NCI-H1694 treated with DMSO at 0.1 percent for 48 hours (cell line): ENCODE measurements at regions not wholly inside any gene's neighbourhood (a gene's known extent, or its start where the extent isn't known, plus 50 kb on each side); places are given as distances from the start of the nearest gene placed in this dataset.

Source experiments
- DNase-seq: peaks from one replicate; lab custom pipeline; 2025; lab: John Stamatoyannopoulos, UW

DNA sequence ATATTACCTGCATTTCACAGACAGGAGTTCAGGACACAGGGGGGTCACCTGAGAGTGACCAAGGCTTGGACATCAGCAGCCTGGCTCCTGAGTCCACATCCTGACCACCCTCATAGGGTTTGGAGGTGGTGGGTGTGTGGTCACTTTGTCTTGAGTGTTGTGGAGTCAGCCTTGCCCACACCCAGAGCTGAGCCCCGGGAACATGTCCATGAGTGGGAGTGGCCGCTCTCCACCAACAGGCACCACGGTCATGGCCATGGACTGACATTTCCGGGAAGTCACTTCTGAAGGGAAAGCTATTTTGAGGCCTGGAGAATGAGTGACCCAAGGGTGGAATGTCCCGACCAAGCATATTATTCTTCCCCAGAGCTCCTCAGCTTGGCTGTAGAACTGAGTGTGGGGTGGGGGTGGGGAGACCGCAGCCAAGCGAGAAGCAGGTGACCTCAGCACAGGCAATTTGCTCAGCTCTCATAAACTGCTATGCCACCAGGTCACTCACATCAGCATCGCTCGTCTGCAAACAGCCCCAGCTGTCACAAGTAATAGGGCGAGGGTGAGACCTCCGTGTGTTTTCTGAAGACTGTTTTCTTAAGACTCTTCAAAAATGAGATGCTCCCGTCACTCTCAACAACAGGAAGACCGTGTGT lies 348.6 kb upstream of the CDH4 start:
- DNase-seq: no peak

DNA sequence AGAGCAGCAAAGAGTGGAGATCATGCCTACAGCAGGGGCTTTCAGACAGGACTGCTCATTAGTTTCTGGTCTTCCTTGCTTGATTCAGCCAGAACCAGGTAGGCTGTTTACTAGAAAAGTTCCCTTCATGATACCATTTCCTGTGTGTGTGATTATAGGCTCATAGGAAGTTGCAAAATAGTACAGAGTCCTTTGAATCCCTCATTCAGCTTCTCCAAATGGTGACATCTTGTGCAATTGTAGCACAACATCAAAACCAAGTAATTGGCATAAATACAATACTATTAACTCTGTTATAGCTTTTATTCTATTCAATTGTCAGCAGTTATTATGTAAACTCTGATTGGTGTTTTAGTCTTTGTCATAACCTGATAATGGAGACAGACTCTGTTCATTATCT lies 347.3 kb upstream of the CDH4 start:
- DNase-seq: no peak

DNA sequence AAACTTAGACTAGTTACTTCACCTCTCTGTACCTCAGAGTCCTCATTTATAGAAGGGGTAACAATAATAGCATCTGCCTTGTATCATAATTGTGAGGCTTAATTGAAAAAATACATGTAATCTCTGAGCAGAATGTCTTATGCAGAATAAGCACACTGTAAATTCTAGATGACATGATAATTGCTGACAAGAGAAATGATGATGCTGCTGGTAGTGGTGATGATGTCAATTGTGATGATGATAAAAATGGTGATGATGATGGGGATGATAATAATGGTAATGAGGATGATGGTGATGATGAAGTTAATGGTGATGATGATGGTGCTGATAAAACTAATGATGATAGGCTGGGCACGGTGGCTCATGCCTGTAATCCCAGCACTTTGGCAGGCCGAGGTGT lies 346.1 kb upstream of the CDH4 start:
- no peak for DNase-seq

DNA sequence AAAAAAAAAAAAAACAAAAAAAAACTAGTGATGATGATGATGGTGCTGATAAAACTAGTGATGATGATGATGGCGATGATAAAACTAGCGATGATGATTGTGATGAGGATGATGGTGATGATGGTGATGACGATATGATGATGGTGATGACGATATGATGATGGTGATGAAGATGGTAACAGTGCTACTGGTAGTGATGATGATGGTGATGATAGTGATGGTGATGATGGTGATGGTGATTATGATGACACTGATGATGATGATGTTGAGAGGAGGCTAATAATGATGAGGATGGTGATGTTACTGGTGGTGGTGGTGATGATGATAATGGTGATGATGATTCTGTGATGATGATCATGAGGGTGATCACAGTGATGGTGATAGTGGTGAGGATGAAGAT lies 345.5 kb upstream of the CDH4 start:
- no peak for DNase-seq

DNA sequence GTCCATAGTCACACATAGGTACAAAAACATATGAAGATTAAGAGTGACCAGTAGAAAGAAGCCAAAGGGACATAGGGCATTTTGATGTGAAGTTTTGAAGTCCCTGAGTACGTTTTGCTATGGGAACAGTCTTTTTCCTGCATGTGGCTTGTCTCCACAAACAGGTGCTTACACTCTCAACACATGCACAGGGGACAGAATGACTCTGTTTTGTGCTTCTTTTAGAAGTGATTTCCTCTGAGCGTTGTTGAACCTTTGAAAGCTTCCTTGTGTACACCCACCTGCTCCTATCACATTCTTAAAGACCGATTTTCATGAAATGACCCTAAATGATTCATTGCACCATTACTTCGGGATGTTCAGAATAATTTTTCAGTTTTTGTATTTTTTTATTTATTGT lies 338.8 kb upstream of the CDH4 start:
- no peak for DNase-seq

DNA sequence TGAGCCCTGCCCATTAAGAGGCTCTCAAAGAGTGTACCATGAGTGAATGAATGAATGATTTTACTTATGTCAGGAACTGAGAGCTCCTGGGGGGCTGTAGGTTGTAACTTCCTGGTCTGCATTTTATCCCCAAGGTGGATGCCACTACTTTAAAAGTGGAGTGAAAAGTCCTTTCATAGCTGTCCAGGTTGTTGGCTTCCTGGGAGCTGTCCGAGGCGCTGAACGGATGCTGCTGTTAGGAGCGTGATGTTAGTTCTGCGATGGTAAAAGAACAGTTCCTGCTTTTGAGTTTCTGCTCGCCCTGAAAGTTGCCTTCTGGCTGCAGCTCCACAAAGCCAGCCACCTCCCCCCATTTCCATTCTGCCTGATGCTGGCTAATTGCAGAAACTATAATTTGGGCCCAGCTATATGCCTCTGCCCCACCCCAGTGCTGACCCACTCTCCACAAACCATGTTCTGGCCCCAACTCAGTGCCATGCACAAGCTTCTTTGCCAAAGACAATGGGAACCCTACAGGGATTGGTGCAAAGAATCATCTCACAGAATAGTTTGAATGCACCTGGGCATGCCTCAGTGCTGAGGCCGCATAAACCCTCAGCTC lies 330.9 kb upstream of the CDH4 start:
- DNase-seq: no peak

DNA sequence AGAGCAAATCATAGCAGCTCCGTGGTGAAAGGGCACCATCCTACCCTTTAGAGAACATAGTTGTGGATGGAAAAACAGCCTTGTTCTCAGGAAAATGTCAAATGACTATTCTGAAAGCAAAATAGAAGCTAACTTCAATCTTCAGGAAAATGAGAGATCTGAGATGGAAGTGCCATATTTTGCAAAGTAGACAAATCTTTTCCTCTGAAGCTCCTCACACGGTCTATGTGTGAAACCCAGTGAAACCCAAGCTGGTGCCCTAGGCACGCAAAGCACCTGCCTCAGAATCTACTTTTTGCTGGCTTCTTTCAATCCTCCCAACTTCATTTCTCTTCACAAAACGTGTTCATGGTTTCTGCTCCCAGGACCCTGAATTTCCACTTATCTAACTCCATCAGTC lies 325.2 kb upstream of the CDH4 start:
- no peak for DNase-seq

DNA sequence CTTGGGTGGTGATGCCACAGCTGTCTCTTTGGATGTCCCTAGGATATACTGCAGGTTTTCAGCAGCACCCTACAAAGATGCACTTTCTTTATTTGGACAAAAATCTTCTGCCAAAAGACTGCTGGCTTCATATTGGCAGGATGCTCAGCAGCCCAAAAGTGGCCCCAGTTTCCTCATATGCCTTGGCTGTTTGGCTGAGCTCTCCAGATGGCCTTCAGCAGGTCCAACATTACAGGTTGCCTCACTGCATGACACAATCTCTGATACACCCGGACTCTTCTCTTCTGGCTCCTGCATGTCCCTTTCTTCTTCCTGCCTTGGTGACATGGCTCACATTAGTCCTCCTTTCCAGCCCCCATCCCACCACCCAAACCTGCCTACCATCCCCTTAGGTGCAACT lies 323.7 kb upstream of the CDH4 start:
- no peak for DNase-seq

DNA sequence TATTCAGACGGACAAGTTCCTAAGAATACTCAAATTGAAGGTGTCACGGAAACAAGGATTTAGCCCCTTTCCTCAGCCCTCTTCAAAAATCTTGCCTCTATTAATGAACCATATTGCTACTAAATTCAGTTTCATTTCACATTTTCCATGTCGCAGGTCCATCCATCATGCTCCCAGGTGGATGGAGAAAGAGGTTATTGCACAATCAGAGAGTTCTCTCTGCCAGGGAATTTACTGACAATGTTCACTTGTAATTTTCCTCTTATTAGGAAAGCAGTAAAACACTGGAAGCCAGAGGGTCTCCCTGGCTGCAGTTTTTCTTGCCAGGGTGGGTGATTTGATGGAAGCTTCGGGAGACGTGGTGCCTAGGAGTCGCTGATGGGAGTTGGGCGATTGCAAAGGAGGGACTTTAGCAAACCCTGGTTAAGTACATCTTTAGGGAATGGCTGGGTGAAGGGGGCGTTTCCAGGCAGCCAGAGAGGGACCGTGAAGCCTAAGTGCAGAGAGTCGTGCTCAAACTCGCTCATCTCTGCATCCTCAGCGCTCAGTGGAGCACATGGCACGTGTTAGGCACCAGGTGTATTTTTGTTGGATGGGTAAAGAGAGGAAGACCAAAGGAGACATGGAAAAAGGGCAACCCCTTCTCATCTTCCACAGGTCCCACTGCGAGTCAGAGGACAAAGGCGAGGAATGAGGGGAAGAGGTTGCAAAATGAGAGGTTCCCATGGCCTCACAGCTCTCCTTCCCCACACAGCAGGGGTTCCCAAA lies 321.9 kb upstream of the CDH4 start:
- DNase-seq: no peak

DNA sequence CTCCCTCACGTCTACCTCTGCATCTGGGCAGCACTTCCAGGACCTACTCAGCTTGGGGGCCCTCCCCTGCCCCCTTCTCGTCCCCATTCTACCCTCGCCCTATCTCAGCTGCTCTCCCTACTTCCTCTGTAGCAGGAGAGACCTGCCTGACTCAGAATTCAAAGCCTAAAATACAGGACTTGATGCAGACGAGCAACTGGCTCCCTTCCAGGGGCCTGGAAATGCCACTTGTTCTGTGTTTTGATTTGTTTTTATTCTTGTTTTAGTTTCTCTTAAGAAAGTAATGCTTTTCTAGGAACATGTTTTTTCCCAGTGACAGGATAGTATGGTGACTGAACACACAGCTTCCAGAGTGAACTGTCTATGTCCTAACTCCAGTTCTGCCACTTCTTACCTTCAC lies 320.4 kb upstream of the CDH4 start:
- DNase-seq: no peak

DNA sequence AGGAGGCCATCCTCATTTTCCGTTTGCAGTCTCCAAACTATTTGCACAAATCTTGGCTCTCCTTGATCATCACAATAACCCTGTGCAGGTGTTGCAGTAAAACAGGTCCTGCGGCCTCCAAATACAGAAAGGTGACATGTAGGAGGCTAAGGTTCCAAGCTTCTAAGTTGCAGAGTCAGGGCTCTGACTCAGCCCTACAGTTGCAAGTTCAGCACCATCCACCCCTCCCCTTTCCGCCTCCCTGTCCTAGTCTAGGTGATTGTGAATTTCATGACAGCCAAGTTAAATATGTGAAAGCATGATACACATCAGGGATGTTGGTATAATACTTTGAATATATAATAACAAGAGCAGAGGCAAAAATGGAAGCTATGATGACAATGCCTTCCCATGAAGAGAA lies 317.3 kb upstream of the CDH4 start:
- no peak for DNase-seq

DNA sequence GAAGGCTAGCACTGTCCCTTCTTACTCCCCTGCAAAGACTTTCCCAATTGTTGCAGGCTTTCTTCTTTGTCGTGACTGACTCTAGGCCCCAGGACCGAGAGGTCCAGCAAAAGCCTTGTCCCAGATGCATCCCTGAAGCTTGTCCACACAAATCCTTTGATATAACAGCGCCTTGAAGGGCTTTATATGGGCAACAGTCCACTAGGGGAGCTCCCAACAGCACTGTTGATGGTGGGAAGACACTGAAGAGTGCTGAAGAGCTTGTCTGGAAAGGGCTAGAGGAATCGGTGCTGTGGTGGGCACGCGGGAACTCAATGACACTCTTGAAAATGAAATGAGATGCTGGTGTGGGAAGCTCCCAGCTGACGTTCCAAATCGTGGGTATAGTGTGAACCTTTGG lies 316.1 kb upstream of the CDH4 start:
- no peak for DNase-seq

DNA sequence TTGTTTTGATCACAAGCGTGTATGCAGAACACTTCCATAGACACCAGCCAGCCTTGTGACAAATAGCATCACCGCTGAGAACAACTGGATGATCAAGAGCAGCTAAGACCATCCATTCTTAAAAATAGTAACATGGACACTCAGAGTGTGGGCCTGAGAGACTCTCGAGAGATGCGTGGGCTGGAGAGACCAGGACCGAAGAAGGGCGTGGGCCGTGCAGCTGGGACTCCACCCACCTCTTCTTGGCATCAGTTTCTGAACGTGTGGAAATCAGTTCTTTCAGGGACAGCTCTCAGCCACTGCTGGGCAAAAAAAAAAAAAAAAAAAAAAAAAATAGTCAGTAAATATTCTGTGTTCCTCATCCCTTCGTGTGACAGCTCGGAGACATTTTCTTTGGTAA lies 314.5 kb upstream of the CDH4 start:
- no peak for DNase-seq

DNA sequence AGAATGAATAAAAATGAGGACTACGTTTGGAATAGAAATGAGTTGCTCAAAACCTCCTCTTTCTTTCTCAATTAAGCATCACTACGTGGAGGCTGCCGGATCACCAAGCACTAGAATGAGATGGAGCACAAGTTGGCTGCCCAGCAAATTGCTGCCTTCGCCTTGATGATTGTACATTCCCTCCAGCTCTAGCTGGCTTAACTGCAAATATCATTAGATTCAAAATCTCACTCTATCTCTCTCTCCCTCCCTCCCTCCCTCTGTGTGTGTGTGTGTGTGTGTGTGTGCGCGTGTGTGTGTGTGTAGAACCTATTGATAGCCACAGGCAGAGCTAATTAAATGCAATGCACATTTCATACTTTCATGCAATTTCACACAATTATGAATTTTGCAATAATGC lies 310.7 kb upstream of the CDH4 start:
- DNase-seq: no peak

DNA sequence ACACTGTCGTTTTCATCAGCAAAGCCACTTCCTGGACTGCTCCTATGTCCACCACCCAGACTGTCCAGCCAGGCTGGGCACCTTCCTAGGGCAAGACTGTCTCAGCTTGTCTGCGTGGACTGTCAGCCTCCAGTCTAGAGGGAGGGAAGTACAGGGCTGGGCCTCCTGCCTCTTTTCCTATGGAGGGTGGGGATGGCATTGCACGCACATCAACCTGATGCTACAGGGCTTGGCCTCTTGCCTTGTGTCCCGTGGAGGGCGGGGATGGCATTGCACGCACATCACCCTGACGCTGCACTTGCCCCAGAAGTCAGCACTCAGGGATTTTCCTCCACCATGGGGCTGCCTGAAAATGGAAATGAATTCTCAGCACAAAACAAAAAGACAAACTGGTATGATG lies 304.2 kb upstream of the CDH4 start:
- DNase-seq: no peak

DNA sequence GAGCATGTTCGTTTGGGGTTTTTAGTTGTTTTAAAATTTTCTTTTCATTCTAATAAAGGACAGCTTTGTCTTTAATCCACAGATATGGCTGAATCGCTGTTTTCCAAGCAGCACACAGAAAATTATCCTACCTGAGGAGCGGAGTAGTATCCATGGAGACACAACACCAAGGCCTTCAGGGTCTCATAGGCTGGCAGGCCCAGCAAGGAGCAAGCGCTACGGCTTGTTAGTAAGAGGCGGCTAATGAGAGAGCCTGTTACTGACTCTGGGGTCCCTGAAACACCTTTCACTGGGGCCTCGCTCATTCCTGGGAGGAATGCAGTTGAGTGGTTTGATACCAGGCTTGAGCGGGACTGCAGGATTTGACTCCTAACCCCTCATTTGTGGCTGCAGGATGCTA lies 303.8 kb upstream of the CDH4 start:
- DNase-seq: no peak

DNA sequence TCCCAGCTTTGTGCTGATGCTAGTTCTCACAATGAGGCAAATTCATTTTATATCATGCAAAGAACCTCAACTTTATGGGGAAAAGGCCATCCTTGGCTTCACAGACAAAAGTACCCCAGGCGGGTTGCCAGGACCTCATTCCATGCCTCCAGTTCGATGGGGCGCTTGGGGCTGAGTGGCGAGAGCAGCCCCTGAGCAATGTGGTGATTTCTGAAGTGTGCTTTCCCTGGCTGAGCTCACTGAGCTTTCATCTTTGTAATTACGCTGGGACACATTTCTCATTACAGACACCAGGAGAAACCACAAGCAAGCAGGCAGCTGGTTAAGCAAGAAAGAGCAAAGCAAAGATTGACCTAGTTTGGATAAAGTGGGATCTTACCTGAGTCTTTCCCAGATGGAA lies 301.5 kb upstream of the CDH4 start:
- no peak for DNase-seq

DNA sequence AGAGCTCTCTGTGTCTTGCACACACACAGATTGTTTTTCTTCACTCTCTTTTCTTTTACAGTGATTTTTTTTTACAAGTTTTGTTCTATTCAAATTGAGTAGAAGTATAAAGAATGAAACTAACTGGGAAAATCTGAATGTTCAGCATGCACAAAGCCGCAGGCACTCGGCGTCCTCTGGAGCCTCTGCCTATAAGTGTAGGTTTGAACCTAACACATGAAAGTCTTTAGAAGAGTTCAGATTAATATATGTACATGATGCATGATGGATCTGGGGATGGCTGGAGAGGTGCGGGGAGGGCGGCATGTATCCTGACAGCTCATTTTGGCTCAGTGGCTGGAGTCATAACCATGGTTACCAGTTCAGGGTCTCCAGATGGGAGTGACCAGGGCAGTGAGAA lies 301.1 kb upstream of the CDH4 start:
- DNase-seq: no peak

DNA sequence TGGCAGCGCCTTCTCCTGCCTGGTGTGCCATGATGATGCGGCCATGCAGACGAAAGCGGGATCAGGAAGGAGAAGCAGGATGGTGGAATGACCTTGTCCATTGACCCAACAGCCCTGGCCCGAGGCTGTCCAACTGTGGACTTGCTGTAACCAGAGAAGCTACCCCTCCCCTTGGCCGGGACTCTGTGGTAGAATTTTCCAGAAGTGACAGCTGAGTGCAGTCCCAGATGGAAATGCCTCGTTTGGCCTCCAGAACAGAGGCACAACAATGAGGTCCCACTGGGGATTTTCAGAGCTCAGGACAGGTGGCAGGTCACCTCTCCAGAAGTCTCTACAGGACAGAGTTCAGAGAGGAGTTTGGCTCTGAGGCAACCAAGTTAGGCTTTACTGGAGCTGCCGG lies 299.2 kb upstream of the CDH4 start:
- no peak for DNase-seq

DNA sequence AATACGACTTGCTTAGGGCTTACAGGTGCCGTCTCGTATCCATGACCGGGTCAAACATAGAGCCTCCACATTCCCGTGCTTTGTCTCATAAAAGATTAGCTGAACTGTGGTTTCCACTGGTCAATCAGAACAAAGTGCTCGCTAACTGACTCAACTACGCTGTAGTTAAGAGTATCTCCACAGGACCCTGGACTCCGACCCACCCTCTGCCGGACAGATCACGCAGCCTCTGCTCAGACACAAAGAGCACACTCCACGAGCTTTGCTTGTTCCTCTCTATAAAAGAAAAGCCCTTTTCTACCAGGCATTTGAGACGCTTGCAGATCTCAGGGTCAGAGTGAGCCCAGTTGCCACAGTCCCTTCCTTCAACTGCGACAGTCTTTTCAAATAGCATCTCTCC lies 298.7 kb upstream of the CDH4 start:
- DNase-seq: no peak

DNA sequence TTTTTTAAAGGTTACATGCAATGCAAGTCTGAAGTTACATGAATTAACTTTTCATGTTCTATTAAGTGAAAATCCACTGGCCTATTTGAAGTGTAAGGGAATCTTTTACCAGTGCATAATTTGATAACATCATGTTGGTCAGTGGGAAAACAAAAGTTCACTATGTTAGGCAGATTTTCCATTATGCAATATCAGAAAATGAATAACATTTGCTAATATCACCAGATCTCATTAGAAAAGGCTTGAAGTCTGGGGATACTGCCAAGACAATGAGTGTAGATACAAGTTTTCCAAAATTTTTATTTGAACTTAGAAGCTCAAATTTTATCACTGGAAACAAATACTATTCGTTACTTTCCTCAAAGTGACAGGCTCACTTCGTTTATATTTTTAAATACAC lies 296.4 kb upstream of the CDH4 start:
- DNase-seq: no peak

DNA sequence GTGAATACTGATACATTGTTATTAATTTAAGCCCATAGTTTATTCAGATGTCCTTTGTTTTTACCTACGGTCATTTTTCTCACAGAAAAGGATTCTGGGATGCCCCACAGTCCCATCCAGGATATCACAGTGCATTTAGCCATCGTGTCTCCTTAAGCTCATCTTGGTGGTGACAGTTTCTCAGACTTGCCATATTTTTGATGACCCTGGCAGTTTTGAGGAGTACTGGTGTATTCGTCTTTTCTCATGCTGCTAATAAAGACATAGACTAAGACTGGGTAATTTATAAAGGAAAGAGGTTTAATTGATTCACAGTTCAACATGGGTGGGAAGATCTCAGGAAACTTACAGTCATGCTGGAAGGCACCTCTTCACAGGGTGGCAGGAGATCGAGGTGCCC lies 295.9 kb upstream of the CDH4 start:
- DNase-seq: no peak

DNA sequence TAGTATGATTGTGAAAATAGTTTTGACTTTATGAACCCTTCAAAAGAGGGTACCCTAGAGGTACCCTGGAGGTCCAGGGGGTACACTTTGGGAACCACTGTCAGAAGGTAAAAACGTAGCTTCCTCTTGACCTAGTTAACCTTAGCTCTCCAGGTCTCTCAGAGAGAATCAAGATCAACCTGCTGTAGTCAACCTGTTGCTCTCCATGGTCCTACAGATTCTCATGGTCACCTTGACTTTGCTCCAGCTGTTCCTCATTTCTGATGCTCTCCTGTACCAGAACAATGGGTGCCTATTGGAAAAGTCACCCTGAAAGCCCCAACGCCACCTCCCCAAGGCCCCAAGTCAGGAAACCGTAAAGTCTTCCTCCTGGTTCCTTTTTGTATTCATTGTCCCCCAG lies 294.4 kb upstream of the CDH4 start:
- DNase-seq: no peak

DNA sequence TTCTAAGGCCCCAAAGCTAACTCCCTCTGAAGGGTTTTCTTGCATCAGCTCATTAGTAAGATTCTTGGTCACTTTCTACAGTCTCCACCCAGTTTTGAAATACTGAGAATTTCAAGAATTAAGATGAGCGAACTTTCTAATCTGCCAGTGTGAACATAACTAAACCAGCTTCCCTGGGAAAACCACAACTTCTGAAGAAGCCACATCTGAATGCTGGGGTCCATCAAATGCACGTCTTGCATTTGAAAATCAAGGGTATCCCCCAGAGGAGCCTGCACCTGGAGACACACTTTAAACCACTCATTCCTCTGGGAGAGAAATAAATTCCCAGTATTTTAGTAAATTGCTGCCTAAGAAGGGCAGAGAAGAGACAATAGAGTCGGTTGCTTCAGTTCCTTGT lies 292.1 kb upstream of the CDH4 start:
- no peak for DNase-seq
